IMR-90 (cell line): ENCODE measurements at regions not wholly inside any gene's neighbourhood (a gene's known extent, or its start where the extent isn't known, plus 50 kb on each side); places are given as distances from the start of the nearest gene placed in this dataset.

ENCODE experiments used
- ATAC-seq: fragments of 200-7000 bp; cut with Tn5 transposase; 2 replicates; pipeline ENCODE4 v1.9.1; 2020; ENCODE audit warnings: low read depth, mild to moderate bottlenecking, moderate library complexity
- BruUV-seq: library from RNA; stranded (reverse); fragments of 400-500 nt; replicated peaks from 2 replicates; lab custom pipeline; 2021; lab: Mats Ljungman, UMichigan
- CTCF ChIA-PET: fragments of 300-600 bp; formaldehyde crosslinking; extraction: SDS; loops from one replicate; lab custom pipeline; 2021; ENCODE audit warnings: antibody characterized with exemption; lab: Yijun Ruan, JAX
- POLR2A ChIA-PET: fragments of 300-600 bp; sonication (Branson Sonifier 250); formaldehyde crosslinking; loops from one replicate; lab custom pipeline; 2022; ENCODE audit warnings: antibody characterized with exemption; ENCODE audit not compliant: unreplicated experiment; lab: Charles Lee
- DNase-seq: peaks from one replicate; pipeline ENCODE4 v3.0.0; 2013
- H2AFZ ChIP-seq: replicated peaks from 2 replicates; pipeline ENCODE3; 2013; ENCODE audit warnings: low read length, mild to moderate bottlenecking; ENCODE audit not compliant: poor library complexity
- H2AK5ac ChIP-seq: 2 replicates; pipeline ENCODE4 v1.6.1; 2013; ENCODE audit warnings: low read depth, low read length, inconsistent platforms
- H2AK9ac ChIP-seq: replicated peaks from 2 replicates; pipeline ENCODE3; 2013; ENCODE audit warnings: mild to moderate bottlenecking, low read depth, low read length, moderate library complexity; ENCODE audit not compliant: poor library complexity
- H2BK120ac ChIP-seq: 2 replicates; pipeline ENCODE4 v1.6.1; 2013; ENCODE audit warnings: low read depth, low read length, inconsistent platforms
- H2BK15ac ChIP-seq: 3 replicates; pipeline ENCODE4 v1.6.1; 2013; ENCODE audit warnings: low read depth, low read length, inconsistent platforms
- H2BK20ac ChIP-seq: 2 replicates; pipeline ENCODE4 v1.6.1; 2013; ENCODE audit warnings: low read depth, mild to moderate bottlenecking, inconsistent platforms, low read length, moderate library complexity
- H2BK5ac ChIP-seq: 2 replicates; pipeline ENCODE4 v1.6.1; 2013; ENCODE audit warnings: mild to moderate bottlenecking, low read depth, low read length, inconsistent platforms; ENCODE audit not compliant: poor library complexity, severe bottlenecking
- H3K14ac ChIP-seq: replicated peaks from 2 replicates; pipeline ENCODE4 v1.6.1; 2013; ENCODE audit warnings: low read depth, low read length, inconsistent platforms
- H3K18ac ChIP-seq: 2 replicates; pipeline ENCODE4 v1.6.1; 2013; ENCODE audit warnings: low read depth, low read length, control low read depth
- H3K23ac ChIP-seq: 2 replicates; pipeline ENCODE4 v1.6.1; 2013; ENCODE audit warnings: low read depth, low read length, inconsistent platforms
- H3K27ac ChIP-seq: 2 replicates; pipeline ENCODE4 v1.5.1; 2013; ENCODE audit warnings: mild to moderate bottlenecking, control low read depth, low read length; ENCODE audit not compliant: insufficient read depth
- H3K27me3 ChIP-seq: 2 replicates; pipeline ENCODE4 v1.6.1; 2013; ENCODE audit warnings: low read length; ENCODE audit not compliant: control insufficient read depth, insufficient read depth
- H3K36me3 ChIP-seq: 2 replicates; pipeline ENCODE4 v1.6.1; 2013; ENCODE audit warnings: low read length, mixed read lengths; ENCODE audit not compliant: control insufficient read depth, insufficient read depth
- H3K4ac ChIP-seq: 2 replicates; pipeline ENCODE4 v1.6.1; 2013; ENCODE audit warnings: low read depth, low read length, inconsistent platforms
- H3K4me1 ChIP-seq: 2 replicates; pipeline ENCODE4 v1.6.1; 2013; ENCODE audit warnings: low read length, mixed read lengths; ENCODE audit not compliant: control insufficient read depth, insufficient read depth
- H3K4me2 ChIP-seq: 2 replicates; pipeline ENCODE4 v1.6.1; 2013; ENCODE audit warnings: low read depth, mild to moderate bottlenecking, control low read depth, low read length, moderate library complexity
- H3K4me3 ChIP-seq: 2 replicates; pipeline ENCODE4 v1.5.1; 2013; ENCODE audit warnings: low read depth, mild to moderate bottlenecking, control low read depth, low read length, moderate library complexity; ENCODE audit not compliant: insufficient read depth
- H3K56ac ChIP-seq: 2 replicates; pipeline ENCODE4 v1.6.1; 2013; ENCODE audit warnings: low read length, inconsistent platforms; ENCODE audit not compliant: insufficient read depth; ENCODE audit errors: extremely low read depth
- H3K79me1 ChIP-seq, 2 experiments: 2 replicates each; pipeline ENCODE4 v1.6.1; 2013; ENCODE audit warnings: low read length in 2 of 2, inconsistent platforms in 1 of 2, low read depth in 1 of 2
- H3K9ac ChIP-seq: 2 replicates; pipeline ENCODE4 v1.6.1; 2013; ENCODE audit warnings: low read depth, low read length, control low read depth
- H3K9me1 ChIP-seq: 2 replicates; pipeline ENCODE4 v1.6.1; 2013; ENCODE audit warnings: low read length, inconsistent platforms; ENCODE audit not compliant: insufficient read depth
- H3K9me3 ChIP-seq: 2 replicates; pipeline ENCODE4 v1.6.1; 2013; ENCODE audit warnings: low read length; ENCODE audit not compliant: control insufficient read depth, insufficient read depth
- H4K20me1 ChIP-seq: 2 replicates; pipeline ENCODE4 v1.6.1; 2013; ENCODE audit warnings: low read length, inconsistent platforms; ENCODE audit not compliant: insufficient read depth
- H4K5ac ChIP-seq: 2 replicates; pipeline ENCODE4 v1.6.1; 2013; ENCODE audit warnings: mild to moderate bottlenecking, low read depth, low read length, control low read depth
- H4K8ac ChIP-seq, 2 experiments: 2 replicates each; pipeline ENCODE4 v1.6.1; 2013; ENCODE audit warnings: low read depth in 2 of 2, low read length in 2 of 2, control low read depth in 1 of 2, inconsistent platforms in 1 of 2
- H4K91ac ChIP-seq: 2 replicates; pipeline ENCODE4 v1.6.1; 2013; ENCODE audit warnings: low read depth, low read length, inconsistent platforms; ENCODE audit not compliant: insufficient read depth
- BHLHE40 ChIP-seq: fragments of 150-350 bp; IDR thresholded peaks from 2 replicates; pipeline ENCODE4 v1.6.1; 2016; ENCODE audit warnings: mild to moderate bottlenecking, low read depth, low read length
- CEBPB ChIP-seq: IDR thresholded peaks from 2 replicates; pipeline ENCODE4 v1.6.1; 2012; ENCODE audit warnings: low read depth, low read length, improper control_type of control experiment
- CTCF ChIP-seq: conservative IDR thresholded peaks from 2 replicates; pipeline ENCODE4 v1.5.1; 2012; ENCODE audit warnings: mild to moderate bottlenecking, low read depth, low read length, improper control_type of control experiment
- ELK1 ChIP-seq: fragments of 150-350 bp; IDR thresholded peaks from 2 replicates; pipeline ENCODE4 v1.6.1; 2016; ENCODE audit warnings: low read depth, mild to moderate bottlenecking, low read length, moderate library complexity, borderline replicate concordance
- MAZ ChIP-seq: IDR thresholded peaks from 2 replicates; pipeline ENCODE4 v1.6.1; 2012; ENCODE audit warnings: low read depth, mild to moderate bottlenecking, low read length, improper control_type of control experiment, moderate library complexity, borderline replicate concordance
- NFE2L2 ChIP-seq: fragments of 150-350 bp; IDR thresholded peaks from 2 replicates; pipeline ENCODE4 v1.6.1; 2016; ENCODE audit warnings: low read depth, mild to moderate bottlenecking, low read length
- RFX5 ChIP-seq: IDR thresholded peaks from 2 replicates; pipeline ENCODE4 v1.8.0; 2012; ENCODE audit warnings: low read depth, mild to moderate bottlenecking, low read length, moderate library complexity
- SMC3 ChIP-seq: fragments of 150-350 bp; IDR thresholded peaks from 2 replicates; pipeline ENCODE4 v1.6.1; 2016; ENCODE audit warnings: low read depth, mild to moderate bottlenecking, antibody characterized with exemption, low read length, moderate library complexity
- USF2 ChIP-seq: fragments of 150-350 bp; IDR thresholded peaks from 2 replicates; pipeline ENCODE4 v1.6.1; 2017; ENCODE audit warnings: mild to moderate bottlenecking, antibody characterized with exemption, low read length, low read depth
- WGBS, 2 experiments: methylation state at CpG; one replicate each; pipeline versions ENCODE4 v1.1.5 to v1.1.7; 2013; ENCODE audit warnings: missing lambda C conversion rate in 2 of 2; ENCODE audit not compliant: insufficient read length in 1 of 2; ENCODE audit errors: extremely low coverage in 2 of 2; 5-methylcytosine and 5-hydroxymethylcytosine counted together
- dilution Hi-C: fragments of 300-500 bp; cut with HindIII; formaldehyde crosslinking; loops from one replicate; pipeline ENCODE4 v1.14.3; 2018; ENCODE audit warnings: low sequenced_read_pairs; ENCODE audit not compliant: unreplicated experiment
- in situ Hi-C: fragments of 300-500 bp; cut with MboI; formaldehyde crosslinking; loops from 3 replicates; pipeline ENCODE4 v1.14.3; 2019; ENCODE audit warnings: low sequenced_read_pairs, inconsistent platforms, mixed read lengths
- intact Hi-C: fragments of 100-400 bp; cut with micrococcal nuclease; formaldehyde crosslinking; loops from 2 replicates; pipeline ENCODE4 v1.10.0; 2022

GRCh38 chr12:111011999-111012600 lies 91.7 kb upstream of the MYL2 start:
- Histone ChIP-seq H3K4ac (no peak overlapping the region), H3K18ac (no peak overlapping the region), H3K9me3 (no peaks in the 10 kb centered on the region), H2AK5ac (no peak overlapping the region), H3K4me1 (no peaks in the 10 kb centered on the region), H3K56ac (no peak overlapping the region), H2BK120ac (no peak overlapping the region), H4K8ac (no peak overlapping the region), H2AFZ (no peak overlapping the region), H2AK9ac (no peak overlapping the region), H2BK20ac (no peak overlapping the region), H3K9ac (no peak overlapping the region), H2BK5ac (no peak overlapping the region), H3K14ac (no peak overlapping the region), H2BK15ac (no peak overlapping the region), H3K23ac (no peak overlapping the region), H3K9me1 (no peaks in the 10 kb centered on the region), H3K4me3 (no peak overlapping the region), H3K36me3 (no peaks in the 10 kb centered on the region), H3K27me3 (no peaks in the 10 kb centered on the region), H4K20me1 (no peaks in the 10 kb centered on the region), H4K91ac (no peak overlapping the region), H3K4me2 (no peak overlapping the region), H4K5ac (no peak overlapping the region), H3K27ac (no peak overlapping the region), H3K79me1 (no peaks in the 10 kb centered on the region)
- 33% methylated on average over 5 of the region's 15 CpGs; no CpG with 5 or more reads in 1 of the 2 experiments for WGBS, 2 experiments
- ChIA-PET CTCF (no interaction called here), POLR2A (no interaction called here)
- intact Hi-C loops, result no loop called here
- TF ChIP-seq NFE2L2 (no peak), SMC3 (no peak), CTCF (no peak), MAZ (no peak), USF2 (no peak), CEBPB (no peak), ELK1 (no peak), BHLHE40 (no peak), RFX5 (no peak)
- BruUV-seq, result no TSS peak
- ATAC-seq (no peak), DNase-seq (no peak)
- dilution Hi-C loops, result no loop called here
- in situ Hi-C loops, result no loop called here
